ENCODE measurements at regions not wholly inside any gene's neighbourhood (a gene's known extent, or its start where the extent isn't known, plus 50 kb on each side); places are given as distances from the start of the nearest gene placed in this dataset.
"Not testable (repeated sequence)": the region's sequence is repeated elsewhere in the genome, so short reads cannot be mapped to it uniquely, and the experiment has no call there.

- Histone ChIP-seq H3K79me2 (ENCODE audit: insufficient read depth) (no peaks in the 10 kb centered on the region), H3K9ac (no peak overlapping the region), H3K36me3 (ENCODE audit: low read depth) (no peaks in the 10 kb centered on the region), H3K27ac (no peak overlapping the region), H3K4me3 (no peak overlapping the region), H3K9me2 (ENCODE audit: insufficient read depth) (no peaks in the 10 kb centered on the region), H3F3A (ENCODE audit: insufficient read depth) (peaks cover 7% of the 10 kb centered on the region; the same call in 1 of the 2 replicates), H2AFZ (no peak overlapping the region), H4K20me1 (ENCODE audit: insufficient read depth) (no peaks in the 10 kb centered on the region), H3K27me3 (replicated peaks; ENCODE audit: insufficient read depth) (no peaks in the 10 kb centered on the region), H3K4me2 (ENCODE audit: unreplicated experiment) (peak overlapping the region; percentile 21), H3K4me1 (ENCODE audit: insufficient read depth) (peaks cover 19% of the 10 kb centered on the region), H3K9me3 (ENCODE audit: low read depth) (no peaks in the 10 kb centered on the region)
- 9 to 12% methylated on average over 3 of the region's 3 CpGs for WGBS, 2 experiments (ENCODE audit: low coverage in 1 of 2, low lambda C conversion rate in 2 of 2, missing lambda C conversion rate in 2 of 2)
- no peak for DNase-seq
- in situ Hi-C loops (cut with MboI) = no loop called here
- TF ChIP-seq EZH2phosphoT487 (IDR thresholded peaks at IDR 0.05; ENCODE audit: insufficient read depth, low read depth) (no peak), EZH2 (IDR thresholded peaks at IDR 0.05; ENCODE audit: insufficient read depth, poor library complexity, severe bottlenecking) (no peak)
These were observed 58.3 kb upstream of the CSNK1A1L start for GRCh38 chr13:37163641-37164265.

GRCh38 chr13:37158481-37158880 is 53.0 kb upstream of the CSNK1A1L start:
- no peaks in the 10 kb centered on the region for H3K27me3 ChIP-seq (replicated peaks; ENCODE audit: insufficient read depth)
- DNase-seq = no peak
- peaks cover 6% of the 10 kb centered on the region for H3K4me1 ChIP-seq (ENCODE audit: insufficient read depth)
- H3F3A ChIP-seq (ENCODE audit: insufficient read depth) = no peaks in the 10 kb centered on the region
- H3K4me2 ChIP-seq (ENCODE audit: unreplicated experiment) = no peak overlapping the region
- no peak overlapping the region for H2AFZ ChIP-seq
- in situ Hi-C loops (cut with MboI) = no loop called here
- no peaks in the 10 kb centered on the region for H3K79me2 ChIP-seq (ENCODE audit: insufficient read depth)
- 91 to 95% methylated on average over 2 of the region's 2 CpGs for WGBS, 2 experiments (ENCODE audit: low coverage in 1 of 2, low lambda C conversion rate in 2 of 2, missing lambda C conversion rate in 2 of 2)
- TF ChIP-seq EZH2 (IDR thresholded peaks at IDR 0.05; ENCODE audit: insufficient read depth, poor library complexity, severe bottlenecking) (no peak), EZH2phosphoT487 (IDR thresholded peaks at IDR 0.05; ENCODE audit: insufficient read depth, low read depth) (no peak)
- no peaks in the 10 kb centered on the region for H3K9me2 ChIP-seq (ENCODE audit: insufficient read depth)
- no peak overlapping the region for H3K9ac ChIP-seq
- H3K4me3 ChIP-seq = no peak overlapping the region
- no peaks in the 10 kb centered on the region for H3K36me3 ChIP-seq (ENCODE audit: low read depth)
- no peak overlapping the region for H3K27ac ChIP-seq
- no peaks in the 10 kb centered on the region for H3K9me3 ChIP-seq (ENCODE audit: low read depth)
- no peaks in the 10 kb centered on the region for H4K20me1 ChIP-seq (ENCODE audit: insufficient read depth)

GRCh38 chr13:37155613-37156097 is 50.2 kb upstream of the CSNK1A1L start:
- H3K9ac ChIP-seq; H3K4me3 ChIP-seq; H3K4me1 ChIP-seq (ENCODE audit: insufficient read depth); H3F3A ChIP-seq (ENCODE audit: insufficient read depth); H3K27me3 ChIP-seq (replicated peaks; ENCODE audit: insufficient read depth); H3K36me3 ChIP-seq (ENCODE audit: low read depth); H3K27ac ChIP-seq; H3K4me2 ChIP-seq (ENCODE audit: unreplicated experiment); in situ Hi-C loops (cut with MboI); H2AFZ ChIP-seq; H3K79me2 ChIP-seq (ENCODE audit: insufficient read depth); H3K9me2 ChIP-seq (ENCODE audit: insufficient read depth); H3K9me3 ChIP-seq (ENCODE audit: low read depth); H4K20me1 ChIP-seq (ENCODE audit: insufficient read depth); DNase-seq: not testable (repeated sequence)
- 94 to 100% methylated on average over 5 to 21 of the region's 22 CpGs for WGBS, 2 experiments (ENCODE audit: low coverage in 1 of 2, low lambda C conversion rate in 2 of 2, missing lambda C conversion rate in 2 of 2)
